Keratinocyte (primary cell): ENCODE measurements at regions not wholly inside any gene's neighbourhood (a gene's known extent, or its start where the extent isn't known, plus 50 kb on each side); places are given as distances from the start of the nearest gene placed in this dataset.
"Not testable (repeated sequence)": the region's sequence is repeated elsewhere in the genome, so short reads cannot be mapped to it uniquely, and the experiment has no call there.

Experiments used
- EZH2 ChIP-seq: IDR thresholded peaks from one replicate; pipeline ENCODE4 v1.6.1; 2012; ENCODE audit warnings: inconsistent platforms, mild to moderate bottlenecking, low read length, moderate library complexity
- TF ChIP-seq, protein P1 (sequence below), 3 experiments: IDR thresholded peaks in 1 of 3; conservative IDR thresholded peaks in 1 of 3; optimal IDR thresholded peaks in 1 of 3; 2 replicates in 2 of 3; 3 replicates in 1 of 3; pipeline versions ENCODE3 to v1.5.1; 2011; ENCODE audit warnings: low read length in 3 of 3, mild to moderate bottlenecking in 3 of 3, moderate library complexity in 2 of 3, control low read depth in 1 of 3, inconsistent platforms in 1 of 3; ENCODE audit not compliant: insufficient read depth in 2 of 3; ENCODE audit errors: extremely low read depth in 1 of 3

DNA sequence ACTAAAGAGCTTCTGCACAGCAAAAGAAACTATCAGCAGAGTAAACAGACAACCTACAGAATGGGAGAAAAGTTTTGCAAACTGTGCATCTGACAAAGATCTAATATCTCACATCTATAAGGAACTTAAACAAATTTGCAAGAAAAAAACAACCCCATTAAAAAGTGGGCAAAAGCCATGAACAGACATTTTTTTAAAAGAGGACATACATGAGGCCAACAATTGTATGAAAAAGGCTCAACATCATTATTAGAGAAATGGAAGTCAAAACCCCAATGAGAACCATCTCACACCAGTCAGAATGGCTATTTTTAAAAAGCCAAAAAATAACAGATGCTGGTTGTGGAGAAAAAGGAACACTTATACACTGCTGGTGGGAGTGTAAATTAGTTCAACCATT is 483.8 kb downstream of the ADCYAP1 start:
- TF ChIP-seq, protein P1, sequence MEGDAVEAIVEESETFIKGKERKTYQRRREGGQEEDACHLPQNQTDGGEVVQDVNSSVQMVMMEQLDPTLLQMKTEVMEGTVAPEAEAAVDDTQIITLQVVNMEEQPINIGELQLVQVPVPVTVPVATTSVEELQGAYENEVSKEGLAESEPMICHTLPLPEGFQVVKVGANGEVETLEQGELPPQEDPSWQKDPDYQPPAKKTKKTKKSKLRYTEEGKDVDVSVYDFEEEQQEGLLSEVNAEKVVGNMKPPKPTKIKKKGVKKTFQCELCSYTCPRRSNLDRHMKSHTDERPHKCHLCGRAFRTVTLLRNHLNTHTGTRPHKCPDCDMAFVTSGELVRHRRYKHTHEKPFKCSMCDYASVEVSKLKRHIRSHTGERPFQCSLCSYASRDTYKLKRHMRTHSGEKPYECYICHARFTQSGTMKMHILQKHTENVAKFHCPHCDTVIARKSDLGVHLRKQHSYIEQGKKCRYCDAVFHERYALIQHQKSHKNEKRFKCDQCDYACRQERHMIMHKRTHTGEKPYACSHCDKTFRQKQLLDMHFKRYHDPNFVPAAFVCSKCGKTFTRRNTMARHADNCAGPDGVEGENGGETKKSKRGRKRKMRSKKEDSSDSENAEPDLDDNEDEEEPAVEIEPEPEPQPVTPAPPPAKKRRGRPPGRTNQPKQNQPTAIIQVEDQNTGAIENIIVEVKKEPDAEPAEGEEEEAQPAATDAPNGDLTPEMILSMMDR (optimal IDR thresholded peaks at IDR 0.05 in 1 of 3, IDR thresholded peaks at IDR 0.05 in 1 of 3, conservative IDR thresholded peaks at IDR 0.05 in 1 of 3; ENCODE audit: extremely low read depth in 1 of 3, insufficient read depth in 2 of 3, low read length in 3 of 3), result not testable (repeated sequence)
- TF ChIP-seq EZH2, result not testable (repeated sequence)
